ENCODE measurements at regions not wholly inside any gene's neighbourhood (a gene's known extent, or its start where the extent isn't known, plus 50 kb on each side); places are given as distances from the start of the nearest gene placed in this dataset.

DNA sequence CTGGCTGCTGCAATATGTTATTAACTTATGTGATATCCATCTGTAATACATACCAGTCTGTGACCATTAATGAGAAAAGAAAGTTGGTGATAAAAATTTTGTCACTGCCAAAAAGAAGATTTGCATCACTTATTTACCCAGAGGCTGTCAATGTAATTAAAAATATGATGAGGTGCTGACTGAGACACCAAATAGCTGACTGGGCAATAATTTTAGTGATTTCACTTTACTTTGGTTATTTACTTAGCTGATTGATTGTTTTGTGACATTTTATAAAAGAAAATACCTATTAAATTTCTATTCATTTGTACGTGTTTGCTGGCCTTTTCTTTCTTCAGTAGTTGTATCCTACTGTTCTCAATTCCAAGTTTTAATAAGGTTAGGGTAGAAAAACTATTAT, 139.2 kb downstream of the HLX start:
- Histone ChIP-seq H3K4me3 (ENCODE audit: low read depth, low read length) (no peak overlapping the region), H3K27ac (no peak overlapping the region), H3K36me3 (replicated peaks) (no peaks in the 10 kb centered on the region), H3K27me3 (replicated peaks) (no peaks in the 10 kb centered on the region)
- in situ Hi-C loops (cut with HindIII; ENCODE audit: low pct_ligation_motif_present, low sequenced_read_pairs): no loop called here
- no peak for DNase-seq
- TF ChIP-seq, protein P1, sequence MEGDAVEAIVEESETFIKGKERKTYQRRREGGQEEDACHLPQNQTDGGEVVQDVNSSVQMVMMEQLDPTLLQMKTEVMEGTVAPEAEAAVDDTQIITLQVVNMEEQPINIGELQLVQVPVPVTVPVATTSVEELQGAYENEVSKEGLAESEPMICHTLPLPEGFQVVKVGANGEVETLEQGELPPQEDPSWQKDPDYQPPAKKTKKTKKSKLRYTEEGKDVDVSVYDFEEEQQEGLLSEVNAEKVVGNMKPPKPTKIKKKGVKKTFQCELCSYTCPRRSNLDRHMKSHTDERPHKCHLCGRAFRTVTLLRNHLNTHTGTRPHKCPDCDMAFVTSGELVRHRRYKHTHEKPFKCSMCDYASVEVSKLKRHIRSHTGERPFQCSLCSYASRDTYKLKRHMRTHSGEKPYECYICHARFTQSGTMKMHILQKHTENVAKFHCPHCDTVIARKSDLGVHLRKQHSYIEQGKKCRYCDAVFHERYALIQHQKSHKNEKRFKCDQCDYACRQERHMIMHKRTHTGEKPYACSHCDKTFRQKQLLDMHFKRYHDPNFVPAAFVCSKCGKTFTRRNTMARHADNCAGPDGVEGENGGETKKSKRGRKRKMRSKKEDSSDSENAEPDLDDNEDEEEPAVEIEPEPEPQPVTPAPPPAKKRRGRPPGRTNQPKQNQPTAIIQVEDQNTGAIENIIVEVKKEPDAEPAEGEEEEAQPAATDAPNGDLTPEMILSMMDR (IDR thresholded peaks at IDR 0.05; ENCODE audit: low read depth, low read length, missing control alignments): no peak

DNA sequence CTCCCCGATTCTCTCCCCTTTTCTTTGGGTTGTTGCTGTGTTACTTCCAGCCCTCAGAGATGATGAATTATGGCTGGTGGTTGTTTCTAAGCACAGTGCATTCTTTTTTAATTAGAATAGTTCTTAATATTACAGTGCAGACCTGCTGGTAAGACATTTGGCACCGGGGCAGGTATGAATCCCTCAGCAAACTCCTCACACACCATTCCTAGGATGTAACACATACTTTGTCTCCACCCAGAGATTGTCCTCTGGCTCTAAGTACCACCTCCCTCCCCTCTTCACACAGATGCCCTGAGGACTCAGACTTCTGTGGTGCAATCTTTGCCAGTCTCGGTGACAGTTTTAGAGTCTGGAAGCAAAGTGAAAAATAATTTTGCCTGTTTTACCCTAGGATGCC, 143.1 kb downstream of the HLX start:
- DNase-seq: no peak
- no peak overlapping the region for H3K4me3 ChIP-seq (ENCODE audit: low read depth, low read length)
- no peak overlapping the region for H3K27ac ChIP-seq
- in situ Hi-C loops (cut with HindIII; ENCODE audit: low pct_ligation_motif_present, low sequenced_read_pairs): no loop called here
- H3K36me3 ChIP-seq (replicated peaks): no peaks in the 10 kb centered on the region
- TF ChIP-seq, protein P1 (IDR thresholded peaks at IDR 0.05; ENCODE audit: low read depth, low read length, missing control alignments): no peak
- no peaks in the 10 kb centered on the region for H3K27me3 ChIP-seq (replicated peaks)

GRCh38 chr1:221023482-221023881, 144.2 kb downstream of the HLX start:
- in situ Hi-C loops (cut with HindIII; ENCODE audit: low pct_ligation_motif_present, low sequenced_read_pairs): no loop called here
- no peak overlapping the region for H3K27ac ChIP-seq
- TF ChIP-seq, protein P1 (IDR thresholded peaks at IDR 0.05; ENCODE audit: low read depth, low read length, missing control alignments): no peak
- no peak for DNase-seq
- H3K27me3 ChIP-seq (replicated peaks): no peaks in the 10 kb centered on the region
- no peak overlapping the region for H3K4me3 ChIP-seq (ENCODE audit: low read depth, low read length)
- no peaks in the 10 kb centered on the region for H3K36me3 ChIP-seq (replicated peaks)

DNA sequence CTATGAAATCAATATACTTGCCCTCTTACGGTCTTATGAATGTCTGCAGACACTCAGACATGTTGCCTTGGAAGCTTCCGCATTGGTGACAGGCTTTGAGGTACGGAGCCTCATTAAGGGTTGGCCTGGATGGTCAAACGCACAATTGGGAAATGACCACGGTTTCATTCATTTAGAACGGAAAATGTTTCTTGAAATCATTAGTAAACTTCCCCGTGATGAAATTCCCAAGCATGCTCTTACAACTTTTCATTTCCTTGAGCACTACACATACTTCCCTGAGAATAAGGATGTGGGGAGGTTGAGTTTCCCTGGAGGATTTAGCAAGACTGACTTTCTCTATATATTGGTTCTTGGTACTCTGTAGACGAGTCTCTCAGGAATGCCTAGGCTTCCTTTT, 146.3 kb downstream of the HLX start:
- DNase-seq: no peak
- H3K36me3 ChIP-seq (replicated peaks): no peaks in the 10 kb centered on the region
- no peak overlapping the region for H3K27ac ChIP-seq
- H3K27me3 ChIP-seq (replicated peaks): no peaks in the 10 kb centered on the region
- in situ Hi-C loops (cut with HindIII; ENCODE audit: low pct_ligation_motif_present, low sequenced_read_pairs): no loop called here
- H3K4me3 ChIP-seq (ENCODE audit: low read depth, low read length): no peak overlapping the region
- TF ChIP-seq, protein P1 (IDR thresholded peaks at IDR 0.05; ENCODE audit: low read depth, low read length, missing control alignments): no peak

- no peak overlapping the region for H3K27ac ChIP-seq
- H3K27me3 ChIP-seq (replicated peaks): no peaks in the 10 kb centered on the region
- no peak overlapping the region for H3K4me3 ChIP-seq (ENCODE audit: low read depth, low read length)
- in situ Hi-C loops (cut with HindIII; ENCODE audit: low pct_ligation_motif_present, low sequenced_read_pairs): no loop called here
- TF ChIP-seq, protein P1 (IDR thresholded peaks at IDR 0.05; ENCODE audit: low read depth, low read length, missing control alignments): no peak
- DNase-seq: no peak
- H3K36me3 ChIP-seq (replicated peaks): no peaks in the 10 kb centered on the region
Measured at GRCh38 chr1:221025956-221026355, 146.7 kb downstream of the HLX start.

- in situ Hi-C loops (cut with HindIII; ENCODE audit: low pct_ligation_motif_present, low sequenced_read_pairs): no loop called here
- Histone ChIP-seq H3K27me3 (replicated peaks) (no peaks in the 10 kb centered on the region), H3K4me3 (ENCODE audit: low read depth, low read length) (no peak overlapping the region), H3K27ac (no peak overlapping the region), H3K36me3 (replicated peaks) (no peaks in the 10 kb centered on the region)
- no peak for DNase-seq
- TF ChIP-seq, protein P1 (IDR thresholded peaks at IDR 0.05; ENCODE audit: low read depth, low read length, missing control alignments): no peak
Measured at GRCh38 chr1:221029981-221030649, 150.9 kb downstream of the HLX start.
